ENCODE measurements at regions not wholly inside any gene's neighbourhood (a gene's known extent, or its start where the extent isn't known, plus 50 kb on each side); places are given as distances from the start of the nearest gene placed in this dataset.

DNA sequence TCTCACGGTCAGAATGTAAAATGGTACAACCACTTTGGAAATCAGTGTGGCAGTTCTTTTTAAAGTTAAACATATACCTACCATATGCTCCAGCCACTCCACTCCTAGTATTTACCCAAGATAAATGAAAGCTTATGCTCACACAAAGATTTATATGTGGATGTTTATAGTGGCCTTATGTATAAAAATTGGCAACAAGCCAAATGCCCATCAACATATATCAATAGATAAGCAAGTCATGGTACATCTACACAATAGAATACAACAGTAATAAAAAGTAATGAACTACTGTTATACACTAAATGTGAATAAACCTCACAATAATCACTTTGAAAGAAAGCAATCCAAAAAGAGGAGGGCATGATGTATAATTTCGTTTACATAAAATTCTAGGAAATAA, 153.5 kb upstream of the LMCD1 start:
- no peak overlapping the region for H3K27ac ChIP-seq (ENCODE audit: low read depth in 1 of 2, low read length in 2 of 2)
- H3K9ac ChIP-seq (ENCODE audit: low read depth in 1 of 2, low read length in 2 of 2), result no peak overlapping the region
- H3K4me1 ChIP-seq (ENCODE audit: control insufficient read depth in 4 of 4, insufficient read depth in 4 of 4, low read length in 3 of 4), result no peaks in the 10 kb centered on the region
- no peaks in the 10 kb centered on the region for H3K27me3 ChIP-seq (ENCODE audit: control insufficient read depth in 4 of 4, insufficient read depth in 4 of 4, low read length in 3 of 4)
- no peak overlapping the region for H3K4me3 ChIP-seq (ENCODE audit: low read depth in 1 of 3, low read length in 3 of 3)
- no peaks in the 10 kb centered on the region for H3K36me3 ChIP-seq (ENCODE audit: control insufficient read depth in 4 of 4, insufficient read depth in 3 of 4, low read depth in 1 of 4, low read length in 3 of 4)
- no peak for DNase-seq (ENCODE audit: low spot score)
- WGBS, result 87% methylated on average over 2 of the region's 2 CpGs
- TF ChIP-seq, protein P1, sequence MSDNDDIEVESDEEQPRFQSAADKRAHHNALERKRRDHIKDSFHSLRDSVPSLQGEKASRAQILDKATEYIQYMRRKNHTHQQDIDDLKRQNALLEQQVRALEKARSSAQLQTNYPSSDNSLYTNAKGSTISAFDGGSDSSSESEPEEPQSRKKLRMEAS (IDR thresholded peaks at IDR 0.05), result no peak
- TF ChIP-seq EGR1 (IDR thresholded peaks at IDR 0.05; ENCODE audit: low read depth in 2 of 2), result no peak
- TF ChIP-seq, protein P2, sequence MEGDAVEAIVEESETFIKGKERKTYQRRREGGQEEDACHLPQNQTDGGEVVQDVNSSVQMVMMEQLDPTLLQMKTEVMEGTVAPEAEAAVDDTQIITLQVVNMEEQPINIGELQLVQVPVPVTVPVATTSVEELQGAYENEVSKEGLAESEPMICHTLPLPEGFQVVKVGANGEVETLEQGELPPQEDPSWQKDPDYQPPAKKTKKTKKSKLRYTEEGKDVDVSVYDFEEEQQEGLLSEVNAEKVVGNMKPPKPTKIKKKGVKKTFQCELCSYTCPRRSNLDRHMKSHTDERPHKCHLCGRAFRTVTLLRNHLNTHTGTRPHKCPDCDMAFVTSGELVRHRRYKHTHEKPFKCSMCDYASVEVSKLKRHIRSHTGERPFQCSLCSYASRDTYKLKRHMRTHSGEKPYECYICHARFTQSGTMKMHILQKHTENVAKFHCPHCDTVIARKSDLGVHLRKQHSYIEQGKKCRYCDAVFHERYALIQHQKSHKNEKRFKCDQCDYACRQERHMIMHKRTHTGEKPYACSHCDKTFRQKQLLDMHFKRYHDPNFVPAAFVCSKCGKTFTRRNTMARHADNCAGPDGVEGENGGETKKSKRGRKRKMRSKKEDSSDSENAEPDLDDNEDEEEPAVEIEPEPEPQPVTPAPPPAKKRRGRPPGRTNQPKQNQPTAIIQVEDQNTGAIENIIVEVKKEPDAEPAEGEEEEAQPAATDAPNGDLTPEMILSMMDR (IDR thresholded peaks at IDR 0.05; ENCODE audit: low read depth, low read length, missing input control), result no peak
- TF ChIP-seq, protein P3, sequence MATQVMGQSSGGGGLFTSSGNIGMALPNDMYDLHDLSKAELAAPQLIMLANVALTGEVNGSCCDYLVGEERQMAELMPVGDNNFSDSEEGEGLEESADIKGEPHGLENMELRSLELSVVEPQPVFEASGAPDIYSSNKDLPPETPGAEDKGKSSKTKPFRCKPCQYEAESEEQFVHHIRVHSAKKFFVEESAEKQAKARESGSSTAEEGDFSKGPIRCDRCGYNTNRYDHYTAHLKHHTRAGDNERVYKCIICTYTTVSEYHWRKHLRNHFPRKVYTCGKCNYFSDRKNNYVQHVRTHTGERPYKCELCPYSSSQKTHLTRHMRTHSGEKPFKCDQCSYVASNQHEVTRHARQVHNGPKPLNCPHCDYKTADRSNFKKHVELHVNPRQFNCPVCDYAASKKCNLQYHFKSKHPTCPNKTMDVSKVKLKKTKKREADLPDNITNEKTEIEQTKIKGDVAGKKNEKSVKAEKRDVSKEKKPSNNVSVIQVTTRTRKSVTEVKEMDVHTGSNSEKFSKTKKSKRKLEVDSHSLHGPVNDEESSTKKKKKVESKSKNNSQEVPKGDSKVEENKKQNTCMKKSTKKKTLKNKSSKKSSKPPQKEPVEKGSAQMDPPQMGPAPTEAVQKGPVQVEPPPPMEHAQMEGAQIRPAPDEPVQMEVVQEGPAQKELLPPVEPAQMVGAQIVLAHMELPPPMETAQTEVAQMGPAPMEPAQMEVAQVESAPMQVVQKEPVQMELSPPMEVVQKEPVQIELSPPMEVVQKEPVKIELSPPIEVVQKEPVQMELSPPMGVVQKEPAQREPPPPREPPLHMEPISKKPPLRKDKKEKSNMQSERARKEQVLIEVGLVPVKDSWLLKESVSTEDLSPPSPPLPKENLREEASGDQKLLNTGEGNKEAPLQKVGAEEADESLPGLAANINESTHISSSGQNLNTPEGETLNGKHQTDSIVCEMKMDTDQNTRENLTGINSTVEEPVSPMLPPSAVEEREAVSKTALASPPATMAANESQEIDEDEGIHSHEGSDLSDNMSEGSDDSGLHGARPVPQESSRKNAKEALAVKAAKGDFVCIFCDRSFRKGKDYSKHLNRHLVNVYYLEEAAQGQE (IDR thresholded peaks at IDR 0.05), result no peak
- no peak for TF ChIP-seq HNF4A (conservative IDR thresholded peaks at IDR 0.05)
- TF ChIP-seq RAD21 (IDR thresholded peaks at IDR 0.05), result no peak
- no peak for TF ChIP-seq RXRA (IDR thresholded peaks at IDR 0.05)
- no peak for TF ChIP-seq FOXA1 (IDR thresholded peaks at IDR 0.05)
- no peak for TF ChIP-seq HNF4G (IDR thresholded peaks at IDR 0.05)
- no peak for TF ChIP-seq GABPA (IDR thresholded peaks at IDR 0.05 in 1 of 2, conservative IDR thresholded peaks at IDR 0.05 in 1 of 2)
- TF ChIP-seq JUND (IDR thresholded peaks at IDR 0.05), result no peak
- H3K9me3 ChIP-seq (ENCODE audit: control insufficient read depth in 4 of 4, low read length in 3 of 4), result peaks cover 0 to 10% (median 0%) of the 10 kb centered on the region in 4 donors

DNA sequence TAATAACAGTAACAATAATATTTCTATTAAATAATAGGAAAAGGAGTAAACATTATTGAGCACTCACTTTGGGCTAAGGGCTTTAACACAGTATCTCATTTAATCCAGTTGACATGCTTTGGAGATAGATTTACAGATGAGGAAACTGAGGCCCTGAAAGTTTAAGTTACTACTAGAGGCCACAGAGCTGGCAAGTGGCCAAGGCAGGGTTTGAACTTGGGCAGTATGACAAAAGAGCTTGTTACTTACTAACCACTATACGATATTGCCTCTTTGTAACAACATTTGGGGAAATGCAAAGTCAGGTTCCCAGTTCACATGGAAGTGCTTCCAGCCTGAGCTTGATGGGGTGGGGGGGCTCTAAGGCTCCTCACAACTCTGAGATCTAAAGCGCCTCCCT, 149.1 kb upstream of the LMCD1 start:
- H3K4me1 ChIP-seq (ENCODE audit: control insufficient read depth in 4 of 4, insufficient read depth in 4 of 4, low read length in 3 of 4), result peaks cover 0 to 2% (median 0%) of the 10 kb centered on the region in 4 donors
- 94% methylated on average over 2 of the region's 2 CpGs for WGBS

More for the DNA sequence above, 149.1 kb upstream of the LMCD1 start:
- TF ChIP-seq GABPA (IDR thresholded peaks at IDR 0.05 in 1 of 2, conservative IDR thresholded peaks at IDR 0.05 in 1 of 2), result no peak
- TF ChIP-seq, protein P3 (IDR thresholded peaks at IDR 0.05), result no peak
- no peak for TF ChIP-seq YY1 (IDR thresholded peaks at IDR 0.05)
- TF ChIP-seq FOXA1 (IDR thresholded peaks at IDR 0.05), result no peak
- TF ChIP-seq SP1 (IDR thresholded peaks at IDR 0.05), result no peak
- no peak for TF ChIP-seq EGR1 (IDR thresholded peaks at IDR 0.05; ENCODE audit: low read depth in 2 of 2)
- TF ChIP-seq HNF4A (conservative IDR thresholded peaks at IDR 0.05), result no peak
- TF ChIP-seq JUND (IDR thresholded peaks at IDR 0.05), result no peak
- no peak for TF ChIP-seq NR2F2 (IDR thresholded peaks at IDR 0.05)
- TF ChIP-seq, protein P4, sequence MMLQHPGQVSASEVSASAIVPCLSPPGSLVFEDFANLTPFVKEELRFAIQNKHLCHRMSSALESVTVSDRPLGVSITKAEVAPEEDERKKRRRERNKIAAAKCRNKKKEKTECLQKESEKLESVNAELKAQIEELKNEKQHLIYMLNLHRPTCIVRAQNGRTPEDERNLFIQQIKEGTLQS (IDR thresholded peaks at IDR 0.05), result no peak
- TF ChIP-seq, protein P1 (IDR thresholded peaks at IDR 0.05), result no peak
- TF ChIP-seq RAD21 (IDR thresholded peaks at IDR 0.05), result no peak
- no peak for TF ChIP-seq FOXA2 (IDR thresholded peaks at IDR 0.05)
- no peak for TF ChIP-seq TAF1 (conservative IDR thresholded peaks at IDR 0.05)
- no peak for TF ChIP-seq RXRA (IDR thresholded peaks at IDR 0.05)
- Histone ChIP-seq H3K36me3 (ENCODE audit: control insufficient read depth in 4 of 4, insufficient read depth in 3 of 4, low read depth in 1 of 4, low read length in 3 of 4) (no peaks in the 10 kb centered on the region), H3K27me3 (ENCODE audit: control insufficient read depth in 4 of 4, insufficient read depth in 4 of 4, low read length in 3 of 4) (no peaks in the 10 kb centered on the region), H3K4me3 (ENCODE audit: low read depth in 1 of 3, low read length in 3 of 3) (no peak overlapping the region), H3K27ac (ENCODE audit: low read depth in 1 of 2, low read length in 2 of 2) (no peak overlapping the region), H3K9me3 (ENCODE audit: control insufficient read depth in 4 of 4, low read length in 3 of 4) (no peaks in the 10 kb centered on the region), H3K9ac (ENCODE audit: low read depth in 1 of 2, low read length in 2 of 2) (no peak overlapping the region)
- DNase-seq (ENCODE audit: low spot score), result no peak
